SK-N-SH (cell line): ENCODE measurements at regions not wholly inside any gene's neighbourhood (a gene's known extent, or its start where the extent isn't known, plus 50 kb on each side); places are given as distances from the start of the nearest gene placed in this dataset.

Source experiments
- CTCF ChIA-PET: fragments of 300-600, 350-600 bp; formaldehyde crosslinking; extraction: SDS; loops from one replicate; lab custom pipeline; 2021; lab: Yijun Ruan, JAX
- POLR2A ChIA-PET: fragments of 350-600 bp; sonication (Branson Sonifier 250); formaldehyde crosslinking; extraction: SDS; loops from one replicate; lab custom pipeline; 2020; ENCODE audit warnings: antibody characterized with exemption, inconsistent platforms; lab: Yijun Ruan, JAX
- DNase-seq: peaks from one replicate; pipeline ENCODE4 v3.0.0; 2012
- H2AFZ ChIP-seq: fragments of 200-600 bp; sonication (generic); 2 replicates; pipeline ENCODE4 v1.8.1; 2016; ENCODE audit warnings: antibody characterized with exemption, mild to moderate bottlenecking, low read depth
- H3F3A ChIP-seq: fragments of 200-600 bp; sonication (generic); replicated peaks from 2 replicates; pipeline ENCODE3; 2016; ENCODE audit warnings: antibody characterized with exemption, mild to moderate bottlenecking; ENCODE audit not compliant: insufficient read depth
- H3K27ac ChIP-seq, 2 experiments: fragments of 200-500 bp in 1 of 2; fragments of 200-600 bp in 1 of 2; sonication (Bioruptor generic) in 1 of 2; sonication (generic), shearing (Covaris generic) in 1 of 2; 2 replicates each; pipeline versions ENCODE4 v1.5.1 to v1.6.1; 2014 to 2016; ENCODE audit warnings: low read depth in 2 of 2, inconsistent platforms in 1 of 2, low read length in 1 of 2, mild to moderate bottlenecking in 1 of 2, mixed read lengths in 1 of 2
- H3K27me3 ChIP-seq: fragments of 200-600 bp; sonication (generic), shearing (Covaris generic); 2 replicates; pipeline ENCODE4 v1.6.1; 2016; ENCODE audit warnings: mixed run types; ENCODE audit not compliant: insufficient read depth
- H3K36me3 ChIP-seq, 2 experiments: fragments of 200-500 bp in 1 of 2; fragments of 200-600 bp in 1 of 2; sonication (Bioruptor generic) in 1 of 2; sonication (generic) in 1 of 2; replicated peaks in 1 of 2; 2 replicates each; pipeline versions ENCODE3 to v1.5.1; 2014 to 2016; ENCODE audit warnings: low read length in 1 of 2, mild to moderate bottlenecking in 1 of 2; ENCODE audit not compliant: insufficient read depth in 2 of 2, control insufficient read depth in 1 of 2
- H3K4me1 ChIP-seq, 2 experiments: fragments of 200-500 bp in 1 of 2; fragments of 200-600 bp in 1 of 2; sonication (Bioruptor generic) in 1 of 2; sonication (generic), shearing (Covaris generic) in 1 of 2; 2 replicates each; pipeline versions ENCODE4 v1.5.1 to v1.6.1; 2014 to 2016; ENCODE audit warnings: low read depth in 1 of 2, low read length in 1 of 2, mixed run types in 1 of 2; ENCODE audit not compliant: insufficient read depth in 2 of 2, control insufficient read depth in 1 of 2
- H3K4me2 ChIP-seq: fragments of 200-600 bp; sonication (generic), shearing (Covaris generic); 2 replicates; pipeline ENCODE4 v1.6.1; 2017; ENCODE audit warnings: mixed run types
- H3K4me3 ChIP-seq, 2 experiments: fragments of 200-500 bp in 1 of 2; fragments of 200-600 bp in 1 of 2; sonication (Bioruptor generic) in 1 of 2; sonication (generic), shearing (Covaris generic) in 1 of 2; 2 replicates each; pipeline versions ENCODE4 v1.5.1 to v1.8.1; 2014 to 2016; ENCODE audit warnings: low read depth in 2 of 2, inconsistent platforms in 1 of 2, low read length in 1 of 2, mild to moderate bottlenecking in 1 of 2, mixed read lengths in 1 of 2, moderate library complexity in 1 of 2
- H3K79me2 ChIP-seq: fragments of 200-600 bp; sonication (generic); 2 replicates; pipeline ENCODE4 v1.8.1; 2017; ENCODE audit warnings: mild to moderate bottlenecking; ENCODE audit not compliant: insufficient read depth
- H3K9ac ChIP-seq: fragments of 200-600 bp; sonication (generic); 2 replicates; pipeline ENCODE4 v1.6.1; 2017; ENCODE audit warnings: mixed run types
- H3K9me2 ChIP-seq: fragments of 200-600 bp; sonication (generic); 2 replicates; pipeline ENCODE4 v1.6.1; 2017; ENCODE audit warnings: mixed run types
- H3K9me3 ChIP-seq: fragments of 200-600 bp; sonication (generic); 2 replicates; pipeline ENCODE4 v1.6.1; 2017; ENCODE audit warnings: mixed run types, mild to moderate bottlenecking, moderate library complexity
- H4K20me1 ChIP-seq: fragments of 200-600 bp; sonication (generic); 2 replicates; pipeline ENCODE4 v1.6.1; 2017; ENCODE audit warnings: mild to moderate bottlenecking, mixed run types; ENCODE audit not compliant: insufficient read depth
- EZH2phosphoT487 ChIP-seq: fragments of 200-600 bp; sonication (generic); IDR thresholded peaks from 2 replicates; pipeline ENCODE4 v1.6.1; 2017; ENCODE audit warnings: low read depth, mixed run types, mild to moderate bottlenecking, antibody characterized with exemption, moderate library complexity, borderline replicate concordance
- FOSL2 ChIP-seq: IDR thresholded peaks from 2 replicates; pipeline ENCODE4 v1.4.0; 2012; ENCODE audit warnings: low read depth, mild to moderate bottlenecking, moderate library complexity, borderline replicate concordance
- POLR2AphosphoS5 ChIP-seq: IDR thresholded peaks from 2 replicates; pipeline ENCODE4 v1.6.1; 2012; ENCODE audit warnings: low read depth, low read length
- RXRA ChIP-seq: IDR thresholded peaks from 2 replicates; pipeline ENCODE4 v1.4.0; 2012; ENCODE audit warnings: low read depth, mild to moderate bottlenecking, borderline replicate concordance
- TAF1 ChIP-seq: IDR thresholded peaks from 2 replicates; pipeline ENCODE4 v1.6.1; 2012; ENCODE audit warnings: low read depth, mild to moderate bottlenecking, low read length, moderate library complexity, borderline replicate concordance
- WGBS: methylation state at CpG from one replicate; pipeline ENCODE4 v1.1.6; 2017; ENCODE audit warnings: low lambda C conversion rate; 5-methylcytosine and 5-hydroxymethylcytosine counted together
- TF ChIP-seq, protein P1 (sequence below): IDR thresholded peaks from 2 replicates; pipeline ENCODE4 v1.6.1; 2012; ENCODE audit warnings: mild to moderate bottlenecking, low read depth, low read length, moderate library complexity

DNA sequence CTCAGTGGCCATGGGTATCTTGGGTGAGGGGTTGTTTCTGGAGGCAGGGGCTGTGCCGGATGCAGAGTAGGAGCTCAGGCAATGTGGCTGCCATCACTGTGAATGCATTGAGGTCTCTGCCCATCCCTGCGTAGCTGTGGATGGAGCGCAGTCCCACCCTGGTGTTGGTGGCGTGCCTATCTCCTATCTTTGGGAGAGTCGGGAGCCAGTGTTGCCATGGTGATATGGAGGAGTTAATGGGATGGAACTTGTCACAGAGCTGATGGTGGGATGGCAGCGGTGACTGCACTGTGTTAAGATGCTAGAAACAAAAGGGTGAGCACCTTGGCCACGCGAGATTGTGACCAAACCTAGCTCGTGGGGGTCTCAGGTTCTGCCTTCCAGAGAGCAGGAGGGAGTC, 197.3 kb downstream of the MELK start:
- no peak overlapping the region for H3K4me2 ChIP-seq
- ChIA-PET CTCF (interaction anchor here (0.6 to 1.0 kb wide), 2 partner anchors 41 to 783 kb away, joined by 3 read pairs; no protein-coding TSS in a partner anchor), POLR2A (no interaction called here)
- no peak overlapping the region for H3K27ac ChIP-seq
- H3K79me2 ChIP-seq: no peaks in the 10 kb centered on the region
- peak; percentile 41 for DNase-seq
- H4K20me1 ChIP-seq: no peaks in the 10 kb centered on the region
- no peaks in the 10 kb centered on the region for H3F3A ChIP-seq
- no peak overlapping the region for H3K9ac ChIP-seq
- no peaks in the 10 kb centered on the region for H3K9me3 ChIP-seq
- TF ChIP-seq FOSL2: no peak
- no peak for TF ChIP-seq EZH2phosphoT487
- no peak for TF ChIP-seq POLR2AphosphoS5
- TF ChIP-seq TAF1: no peak
- WGBS: 49% methylated on average over 9 of the region's 9 CpGs
- no peak overlapping the region for H3K4me3 ChIP-seq
- no peaks in the 10 kb centered on the region for H3K9me2 ChIP-seq
- H3K4me1 ChIP-seq: peaks cover 0 to 5% of the 10 kb centered on the region in 2 experiments; a peak in 1 of 4 replicates
- no peak overlapping the region for H2AFZ ChIP-seq
- H3K27me3 ChIP-seq: peaks cover 17% of the 10 kb centered on the region; the same call in 1 of the 2 replicates
- H3K36me3 ChIP-seq: no peaks in the 10 kb centered on the region

DNA sequence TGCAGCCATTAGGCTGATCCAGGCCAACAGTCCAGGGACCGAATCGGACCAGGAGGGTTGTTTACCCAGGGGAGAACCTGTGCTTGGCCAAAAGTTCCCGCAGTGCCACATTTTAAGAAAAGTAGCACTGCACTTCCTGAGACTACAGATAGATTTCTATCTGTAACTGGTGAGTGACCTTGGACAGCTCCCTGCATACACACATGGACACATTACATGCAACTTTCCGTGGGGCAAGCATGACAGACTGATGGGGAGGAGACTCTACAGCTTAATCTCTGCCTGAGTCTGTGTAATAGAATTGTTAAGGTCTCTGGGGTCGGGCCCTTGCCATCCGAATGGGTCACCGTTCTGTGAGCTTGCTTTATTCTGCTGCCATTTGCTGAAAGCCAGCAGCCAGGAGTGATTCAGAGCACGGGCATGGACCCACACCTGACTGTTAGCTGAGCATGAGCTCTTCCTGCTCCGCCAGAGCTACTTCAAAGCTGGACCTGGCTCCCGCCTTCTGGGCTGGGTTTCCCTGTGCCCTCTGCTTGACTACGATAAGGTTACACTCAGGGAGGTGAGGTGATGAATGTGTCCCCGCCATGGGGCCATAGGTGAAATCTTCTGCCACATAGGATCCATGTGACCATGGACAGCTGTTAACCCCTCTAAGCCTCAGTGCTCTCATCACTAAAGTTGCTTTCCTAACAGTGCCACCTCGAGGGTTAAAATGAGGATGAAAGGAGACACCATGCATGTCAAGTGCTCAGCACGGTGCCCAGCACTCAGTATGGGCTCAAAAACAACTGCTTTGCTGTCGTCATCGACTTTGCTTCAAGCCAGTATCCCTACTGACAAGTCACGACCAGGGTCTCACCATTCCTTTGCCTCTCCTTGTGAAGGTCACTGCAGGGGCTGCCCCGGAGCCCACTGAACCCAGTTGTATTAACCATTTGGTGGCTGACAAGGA, 200.0 kb downstream of the MELK start:
- ChIA-PET POLR2A (no interaction called here), CTCF (interaction anchor here (1.3 to 1.7 kb wide), 2 partner anchors 12 to 44 kb away, joined by 3 to 5 read pairs; no protein-coding TSS in a partner anchor)
- no peaks in the 10 kb centered on the region for H3F3A ChIP-seq
- no peaks in the 10 kb centered on the region for H3K9me2 ChIP-seq
- WGBS: 38% methylated on average over 14 of the region's 18 CpGs
- peaks cover 17% of the 10 kb centered on the region; the same call in 1 of the 2 replicates for H3K27me3 ChIP-seq
- no peaks in the 10 kb centered on the region for H3K36me3 ChIP-seq
- H4K20me1 ChIP-seq: no peaks in the 10 kb centered on the region
- H3K4me2 ChIP-seq: no peak overlapping the region
- no peak overlapping the region for H3K4me3 ChIP-seq
- no peaks in the 10 kb centered on the region for H3K9me3 ChIP-seq
- no peaks in the 10 kb centered on the region for H3K79me2 ChIP-seq
- H3K4me1 ChIP-seq: no peaks in the 10 kb centered on the region
- H3K9ac ChIP-seq: no peak overlapping the region
- no peak overlapping the region for H2AFZ ChIP-seq
- DNase-seq: no peak
- H3K27ac ChIP-seq: no peak overlapping the region
- TF ChIP-seq, protein P1, sequence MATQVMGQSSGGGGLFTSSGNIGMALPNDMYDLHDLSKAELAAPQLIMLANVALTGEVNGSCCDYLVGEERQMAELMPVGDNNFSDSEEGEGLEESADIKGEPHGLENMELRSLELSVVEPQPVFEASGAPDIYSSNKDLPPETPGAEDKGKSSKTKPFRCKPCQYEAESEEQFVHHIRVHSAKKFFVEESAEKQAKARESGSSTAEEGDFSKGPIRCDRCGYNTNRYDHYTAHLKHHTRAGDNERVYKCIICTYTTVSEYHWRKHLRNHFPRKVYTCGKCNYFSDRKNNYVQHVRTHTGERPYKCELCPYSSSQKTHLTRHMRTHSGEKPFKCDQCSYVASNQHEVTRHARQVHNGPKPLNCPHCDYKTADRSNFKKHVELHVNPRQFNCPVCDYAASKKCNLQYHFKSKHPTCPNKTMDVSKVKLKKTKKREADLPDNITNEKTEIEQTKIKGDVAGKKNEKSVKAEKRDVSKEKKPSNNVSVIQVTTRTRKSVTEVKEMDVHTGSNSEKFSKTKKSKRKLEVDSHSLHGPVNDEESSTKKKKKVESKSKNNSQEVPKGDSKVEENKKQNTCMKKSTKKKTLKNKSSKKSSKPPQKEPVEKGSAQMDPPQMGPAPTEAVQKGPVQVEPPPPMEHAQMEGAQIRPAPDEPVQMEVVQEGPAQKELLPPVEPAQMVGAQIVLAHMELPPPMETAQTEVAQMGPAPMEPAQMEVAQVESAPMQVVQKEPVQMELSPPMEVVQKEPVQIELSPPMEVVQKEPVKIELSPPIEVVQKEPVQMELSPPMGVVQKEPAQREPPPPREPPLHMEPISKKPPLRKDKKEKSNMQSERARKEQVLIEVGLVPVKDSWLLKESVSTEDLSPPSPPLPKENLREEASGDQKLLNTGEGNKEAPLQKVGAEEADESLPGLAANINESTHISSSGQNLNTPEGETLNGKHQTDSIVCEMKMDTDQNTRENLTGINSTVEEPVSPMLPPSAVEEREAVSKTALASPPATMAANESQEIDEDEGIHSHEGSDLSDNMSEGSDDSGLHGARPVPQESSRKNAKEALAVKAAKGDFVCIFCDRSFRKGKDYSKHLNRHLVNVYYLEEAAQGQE: peak; percentile 91
- TF ChIP-seq RXRA: no peak
